IMR-90 (cell line): ENCODE measurements at regions not wholly inside any gene's neighbourhood (a gene's known extent, or its start where the extent isn't known, plus 50 kb on each side); places are given as distances from the start of the nearest gene placed in this dataset.

Source experiments
- ATAC-seq: fragments of 200-7000 bp; cut with Tn5 transposase; 2 replicates; pipeline ENCODE4 v1.9.1; 2020; ENCODE audit warnings: low read depth, mild to moderate bottlenecking, moderate library complexity
- BruUV-seq: library from RNA; stranded (reverse); fragments of 400-500 nt; replicated peaks from 2 replicates; lab custom pipeline; 2021; lab: Mats Ljungman, UMichigan
- CTCF ChIA-PET: fragments of 300-600 bp; formaldehyde crosslinking; extraction: SDS; loops from one replicate; lab custom pipeline; 2021; ENCODE audit warnings: antibody characterized with exemption; lab: Yijun Ruan, JAX
- POLR2A ChIA-PET: fragments of 300-600 bp; sonication (Branson Sonifier 250); formaldehyde crosslinking; loops from one replicate; lab custom pipeline; 2022; ENCODE audit warnings: antibody characterized with exemption; ENCODE audit not compliant: unreplicated experiment; lab: Charles Lee
- DNase-seq: peaks from one replicate; pipeline ENCODE4 v3.0.0; 2013
- H2AFZ ChIP-seq: replicated peaks from 2 replicates; pipeline ENCODE3; 2013; ENCODE audit warnings: low read length, mild to moderate bottlenecking; ENCODE audit not compliant: poor library complexity
- H2AK5ac ChIP-seq: 2 replicates; pipeline ENCODE4 v1.6.1; 2013; ENCODE audit warnings: low read depth, low read length, inconsistent platforms
- H2AK9ac ChIP-seq: replicated peaks from 2 replicates; pipeline ENCODE3; 2013; ENCODE audit warnings: mild to moderate bottlenecking, low read depth, low read length, moderate library complexity; ENCODE audit not compliant: poor library complexity
- H2BK120ac ChIP-seq: 2 replicates; pipeline ENCODE4 v1.6.1; 2013; ENCODE audit warnings: low read depth, low read length, inconsistent platforms
- H2BK15ac ChIP-seq: 3 replicates; pipeline ENCODE4 v1.6.1; 2013; ENCODE audit warnings: low read depth, low read length, inconsistent platforms
- H2BK20ac ChIP-seq: 2 replicates; pipeline ENCODE4 v1.6.1; 2013; ENCODE audit warnings: low read depth, mild to moderate bottlenecking, inconsistent platforms, low read length, moderate library complexity
- H2BK5ac ChIP-seq: 2 replicates; pipeline ENCODE4 v1.6.1; 2013; ENCODE audit warnings: mild to moderate bottlenecking, low read depth, low read length, inconsistent platforms; ENCODE audit not compliant: poor library complexity, severe bottlenecking
- H3K14ac ChIP-seq: replicated peaks from 2 replicates; pipeline ENCODE4 v1.6.1; 2013; ENCODE audit warnings: low read depth, low read length, inconsistent platforms
- H3K18ac ChIP-seq: 2 replicates; pipeline ENCODE4 v1.6.1; 2013; ENCODE audit warnings: low read depth, low read length, control low read depth
- H3K23ac ChIP-seq: 2 replicates; pipeline ENCODE4 v1.6.1; 2013; ENCODE audit warnings: low read depth, low read length, inconsistent platforms
- H3K27ac ChIP-seq: 2 replicates; pipeline ENCODE4 v1.5.1; 2013; ENCODE audit warnings: mild to moderate bottlenecking, control low read depth, low read length; ENCODE audit not compliant: insufficient read depth
- H3K27me3 ChIP-seq: 2 replicates; pipeline ENCODE4 v1.6.1; 2013; ENCODE audit warnings: low read length; ENCODE audit not compliant: control insufficient read depth, insufficient read depth
- H3K36me3 ChIP-seq: 2 replicates; pipeline ENCODE4 v1.6.1; 2013; ENCODE audit warnings: low read length, mixed read lengths; ENCODE audit not compliant: control insufficient read depth, insufficient read depth
- H3K4ac ChIP-seq: 2 replicates; pipeline ENCODE4 v1.6.1; 2013; ENCODE audit warnings: low read depth, low read length, inconsistent platforms
- H3K4me1 ChIP-seq: 2 replicates; pipeline ENCODE4 v1.6.1; 2013; ENCODE audit warnings: low read length, mixed read lengths; ENCODE audit not compliant: control insufficient read depth, insufficient read depth
- H3K4me2 ChIP-seq: 2 replicates; pipeline ENCODE4 v1.6.1; 2013; ENCODE audit warnings: low read depth, mild to moderate bottlenecking, control low read depth, low read length, moderate library complexity
- H3K4me3 ChIP-seq: 2 replicates; pipeline ENCODE4 v1.5.1; 2013; ENCODE audit warnings: low read depth, mild to moderate bottlenecking, control low read depth, low read length, moderate library complexity; ENCODE audit not compliant: insufficient read depth
- H3K56ac ChIP-seq: 2 replicates; pipeline ENCODE4 v1.6.1; 2013; ENCODE audit warnings: low read length, inconsistent platforms; ENCODE audit not compliant: insufficient read depth; ENCODE audit errors: extremely low read depth
- H3K79me1 ChIP-seq, 2 experiments: 2 replicates each; pipeline ENCODE4 v1.6.1; 2013; ENCODE audit warnings: low read length in 2 of 2, inconsistent platforms in 1 of 2, low read depth in 1 of 2
- H3K9ac ChIP-seq: 2 replicates; pipeline ENCODE4 v1.6.1; 2013; ENCODE audit warnings: low read depth, low read length, control low read depth
- H3K9me1 ChIP-seq: 2 replicates; pipeline ENCODE4 v1.6.1; 2013; ENCODE audit warnings: low read length, inconsistent platforms; ENCODE audit not compliant: insufficient read depth
- H3K9me3 ChIP-seq: 2 replicates; pipeline ENCODE4 v1.6.1; 2013; ENCODE audit warnings: low read length; ENCODE audit not compliant: control insufficient read depth, insufficient read depth
- H4K20me1 ChIP-seq: 2 replicates; pipeline ENCODE4 v1.6.1; 2013; ENCODE audit warnings: low read length, inconsistent platforms; ENCODE audit not compliant: insufficient read depth
- H4K5ac ChIP-seq: 2 replicates; pipeline ENCODE4 v1.6.1; 2013; ENCODE audit warnings: mild to moderate bottlenecking, low read depth, low read length, control low read depth
- H4K8ac ChIP-seq, 2 experiments: 2 replicates each; pipeline ENCODE4 v1.6.1; 2013; ENCODE audit warnings: low read depth in 2 of 2, low read length in 2 of 2, control low read depth in 1 of 2, inconsistent platforms in 1 of 2
- H4K91ac ChIP-seq: 2 replicates; pipeline ENCODE4 v1.6.1; 2013; ENCODE audit warnings: low read depth, low read length, inconsistent platforms; ENCODE audit not compliant: insufficient read depth
- BHLHE40 ChIP-seq: fragments of 150-350 bp; IDR thresholded peaks from 2 replicates; pipeline ENCODE4 v1.6.1; 2016; ENCODE audit warnings: mild to moderate bottlenecking, low read depth, low read length
- CEBPB ChIP-seq: IDR thresholded peaks from 2 replicates; pipeline ENCODE4 v1.6.1; 2012; ENCODE audit warnings: low read depth, low read length, improper control_type of control experiment
- CHD1 ChIP-seq: IDR thresholded peaks from 2 replicates; pipeline ENCODE4 v1.6.1; 2012; ENCODE audit warnings: low read depth, low read length, improper control_type of control experiment
- FOS ChIP-seq: fragments of 150-350 bp; IDR thresholded peaks from 2 replicates; pipeline ENCODE4 v1.6.1; 2016; ENCODE audit warnings: low read depth, low read length
- MAZ ChIP-seq: IDR thresholded peaks from 2 replicates; pipeline ENCODE4 v1.6.1; 2012; ENCODE audit warnings: low read depth, mild to moderate bottlenecking, low read length, improper control_type of control experiment, moderate library complexity, borderline replicate concordance
- RAD21 ChIP-seq: IDR thresholded peaks from 2 replicates; pipeline ENCODE4 v1.6.1; 2012; ENCODE audit warnings: low read length, improper control_type of control experiment
- RCOR1 ChIP-seq: IDR thresholded peaks from 2 replicates; pipeline ENCODE4 v1.6.1; 2012; ENCODE audit warnings: mild to moderate bottlenecking, low read length, improper control_type of control experiment; ENCODE audit not compliant: insufficient replicate concordance
- RFX5 ChIP-seq: IDR thresholded peaks from 2 replicates; pipeline ENCODE4 v1.8.0; 2012; ENCODE audit warnings: low read depth, mild to moderate bottlenecking, low read length, moderate library complexity
- SMC3 ChIP-seq: fragments of 150-350 bp; IDR thresholded peaks from 2 replicates; pipeline ENCODE4 v1.6.1; 2016; ENCODE audit warnings: low read depth, mild to moderate bottlenecking, antibody characterized with exemption, low read length, moderate library complexity
- WGBS, 2 experiments: methylation state at CpG; one replicate each; pipeline versions ENCODE4 v1.1.5 to v1.1.7; 2013; ENCODE audit warnings: missing lambda C conversion rate in 2 of 2; ENCODE audit not compliant: insufficient read length in 1 of 2; ENCODE audit errors: extremely low coverage in 2 of 2; 5-methylcytosine and 5-hydroxymethylcytosine counted together
- dilution Hi-C: fragments of 300-500 bp; cut with HindIII; formaldehyde crosslinking; loops from one replicate; pipeline ENCODE4 v1.14.3; 2018; ENCODE audit warnings: low sequenced_read_pairs; ENCODE audit not compliant: unreplicated experiment
- in situ Hi-C: fragments of 300-500 bp; cut with MboI; formaldehyde crosslinking; loops from 3 replicates; pipeline ENCODE4 v1.14.3; 2019; ENCODE audit warnings: low sequenced_read_pairs, inconsistent platforms, mixed read lengths
- intact Hi-C: fragments of 100-400 bp; cut with micrococcal nuclease; formaldehyde crosslinking; loops from 2 replicates; pipeline ENCODE4 v1.10.0; 2022
- TF ChIP-seq, protein P1 (sequence below): fragments of 150-350 bp; IDR thresholded peaks from 2 replicates; pipeline ENCODE4 v1.6.1; 2016; ENCODE audit warnings: low read depth, mild to moderate bottlenecking, low read length, moderate library complexity, borderline replicate concordance
- TF ChIP-seq, protein P2 (sequence below): fragments of 150-350 bp; IDR thresholded peaks from 2 replicates; pipeline ENCODE4 v1.6.1; 2017; ENCODE audit warnings: mild to moderate bottlenecking, antibody characterized with exemption, low read length, low read depth

DNA sequence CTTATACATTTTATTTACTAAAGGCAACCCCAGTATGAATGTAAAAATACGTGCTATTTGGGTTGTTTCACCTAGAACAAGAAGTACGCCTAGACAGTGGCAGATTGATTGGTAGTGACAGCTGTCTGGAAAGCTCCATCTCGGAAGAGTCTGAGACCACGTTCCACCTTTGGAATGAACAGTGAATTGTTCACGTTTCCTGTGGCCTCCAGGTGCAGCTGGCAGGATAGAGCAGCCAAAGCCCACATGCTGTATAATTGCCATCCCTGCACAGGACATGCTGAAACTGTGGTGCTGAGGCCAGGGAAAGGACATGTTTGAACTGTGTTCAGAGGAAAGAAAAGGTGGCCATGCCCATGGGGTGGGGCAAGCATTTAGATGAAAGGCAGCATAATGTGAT lies 218.7 kb upstream of the MTNR1B start:
- intact Hi-C loops (no loop called here), dilution Hi-C loops (no loop called here), in situ Hi-C loops (no loop called here)
- no peaks in the 10 kb centered on the region for H4K20me1 ChIP-seq
- 63% methylated on average over 4 of the region's 5 CpGs; no CpG with 5 or more reads in 1 of the 2 experiments for WGBS, 2 experiments
- H2BK20ac ChIP-seq = no peak overlapping the region
- no peak overlapping the region for H2AK5ac ChIP-seq
- H3K9me1 ChIP-seq = no peaks in the 10 kb centered on the region
- no peak overlapping the region for H3K14ac ChIP-seq
- H3K27me3 ChIP-seq = no peaks in the 10 kb centered on the region
- no peak overlapping the region for H3K4me2 ChIP-seq
- no peak overlapping the region for H2AK9ac ChIP-seq
- H3K4me1 ChIP-seq = no peaks in the 10 kb centered on the region
- no peak overlapping the region for H3K18ac ChIP-seq
- no peak overlapping the region for H4K5ac ChIP-seq
- no peaks in the 10 kb centered on the region for H3K9me3 ChIP-seq
- ChIA-PET CTCF (no interaction called here), POLR2A (no interaction called here)
- no peak overlapping the region for H3K23ac ChIP-seq
- no peak for ATAC-seq
- no peak overlapping the region for H3K27ac ChIP-seq
- peak overlapping the region; percentile 8 for H2AFZ ChIP-seq
- H3K36me3 ChIP-seq = no peaks in the 10 kb centered on the region
- H2BK15ac ChIP-seq = no peak overlapping the region
- DNase-seq = no peak
- no peak overlapping the region for H2BK5ac ChIP-seq
- no peak overlapping the region for H3K56ac ChIP-seq
- no peak overlapping the region for H4K91ac ChIP-seq
- no TSS peak for BruUV-seq
- H2BK120ac ChIP-seq = no peak overlapping the region
- H3K9ac ChIP-seq = no peak overlapping the region
- no peak overlapping the region for H3K4me3 ChIP-seq
- H4K8ac ChIP-seq = no peak overlapping the region
- no peaks in the 10 kb centered on the region for H3K79me1 ChIP-seq
- H3K4ac ChIP-seq = no peak overlapping the region
- TF ChIP-seq RCOR1 (no peak), RFX5 (no peak), CHD1 (no peak), MAZ (no peak), SMC3 (no peak), FOS (no peak), CEBPB (no peak), RAD21 (no peak), BHLHE40 (no peak)
- TF ChIP-seq, protein P1, sequence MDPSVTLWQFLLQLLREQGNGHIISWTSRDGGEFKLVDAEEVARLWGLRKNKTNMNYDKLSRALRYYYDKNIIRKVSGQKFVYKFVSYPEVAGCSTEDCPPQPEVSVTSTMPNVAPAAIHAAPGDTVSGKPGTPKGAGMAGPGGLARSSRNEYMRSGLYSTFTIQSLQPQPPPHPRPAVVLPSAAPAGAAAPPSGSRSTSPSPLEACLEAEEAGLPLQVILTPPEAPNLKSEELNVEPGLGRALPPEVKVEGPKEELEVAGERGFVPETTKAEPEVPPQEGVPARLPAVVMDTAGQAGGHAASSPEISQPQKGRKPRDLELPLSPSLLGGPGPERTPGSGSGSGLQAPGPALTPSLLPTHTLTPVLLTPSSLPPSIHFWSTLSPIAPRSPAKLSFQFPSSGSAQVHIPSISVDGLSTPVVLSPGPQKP = no peak
- TF ChIP-seq, protein P2, sequence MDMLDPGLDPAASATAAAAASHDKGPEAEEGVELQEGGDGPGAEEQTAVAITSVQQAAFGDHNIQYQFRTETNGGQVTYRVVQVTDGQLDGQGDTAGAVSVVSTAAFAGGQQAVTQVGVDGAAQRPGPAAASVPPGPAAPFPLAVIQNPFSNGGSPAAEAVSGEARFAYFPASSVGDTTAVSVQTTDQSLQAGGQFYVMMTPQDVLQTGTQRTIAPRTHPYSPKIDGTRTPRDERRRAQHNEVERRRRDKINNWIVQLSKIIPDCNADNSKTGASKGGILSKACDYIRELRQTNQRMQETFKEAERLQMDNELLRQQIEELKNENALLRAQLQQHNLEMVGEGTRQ = no peak
